ENCODE measurements at regions not wholly inside any gene's neighbourhood (a gene's known extent, or its start where the extent isn't known, plus 50 kb on each side); places are given as distances from the start of the nearest gene placed in this dataset.

- intact Hi-C loops (cut with DNase I): loop anchor here (10.0 kb wide), 1 partner anchor 284 kb away; no protein-coding TSS in a partner anchor
- no peak for DNase-seq (ENCODE audit: low spot score)
Observed at GRCh38 chr4:85368932-85369331, 106.0 kb upstream of the ARHGAP24 start.

- intact Hi-C loops (cut with DNase I): loop anchor here (2.0 to 10.0 kb wide), 3 partner anchors 223 to 377 kb away; no protein-coding TSS in a partner anchor
- no peak for DNase-seq (ENCODE audit: low spot score)
Observed at GRCh38 chr4:85369703-85370380, 105.1 kb upstream of the ARHGAP24 start.

GRCh38 chr4:85370400-85371032 is 104.4 kb upstream of the ARHGAP24 start:
- DNase-seq (ENCODE audit: low spot score): no peak
- intact Hi-C loops (cut with DNase I): loop anchor here (2.0 to 5.0 kb wide), 2 partner anchors 224 to 377 kb away; no protein-coding TSS in a partner anchor

GRCh38 chr4:85372966-85373365 is 102.0 kb upstream of the ARHGAP24 start:
- intact Hi-C loops (cut with DNase I): loop anchor here (5.0 kb wide), 1 partner anchor 374 kb away; no protein-coding TSS in a partner anchor
- DNase-seq (ENCODE audit: low spot score): no peak

GRCh38 chr4:85376285-85376684 is 98.7 kb upstream of the ARHGAP24 start:
- intact Hi-C loops (cut with DNase I): no loop called here
- no peak for DNase-seq (ENCODE audit: low spot score)

- intact Hi-C loops (cut with DNase I): no loop called here
Observed at GRCh38 chr4:85381968-85382367, 93.0 kb upstream of the ARHGAP24 start.

GRCh38 chr4:85391071-85391470 is 83.9 kb upstream of the ARHGAP24 start:
- intact Hi-C loops (cut with DNase I): loop anchor here (10.0 kb wide), 1 partner anchor 264 kb away; no protein-coding TSS in a partner anchor
- DNase-seq (ENCODE audit: low spot score): no peak

More at GRCh38 chr4:85381968-85382367, 93.0 kb upstream of the ARHGAP24 start:
- no peak for DNase-seq (ENCODE audit: low spot score)

- intact Hi-C loops (cut with DNase I): loop anchor here (10.0 kb wide), 1 partner anchor 263 kb away; no protein-coding TSS in a partner anchor
- no peak for DNase-seq (ENCODE audit: low spot score)
Observed at GRCh38 chr4:85391589-85392410, 83.2 kb upstream of the ARHGAP24 start.

- DNase-seq (ENCODE audit: low spot score): no peak
- intact Hi-C loops (cut with DNase I): loop anchor here (10.0 kb wide), 1 partner anchor 262 kb away; no protein-coding TSS in a partner anchor
Observed at GRCh38 chr4:85393201-85393600, 81.7 kb upstream of the ARHGAP24 start.

GRCh38 chr4:85398276-85398675 is 76.7 kb upstream of the ARHGAP24 start:
- intact Hi-C loops (cut with DNase I): loop anchor here (5.0 to 10.0 kb wide), 2 partner anchors 79 to 257 kb away; partner anchors contain the start of gene ARHGAP24
- no peak for DNase-seq (ENCODE audit: low spot score)

GRCh38 chr4:85399270-85399669 is 75.7 kb upstream of the ARHGAP24 start:
- no peak for DNase-seq (ENCODE audit: low spot score)
- intact Hi-C loops (cut with DNase I): loop anchor here (5.0 to 10.0 kb wide), 2 partner anchors 78 to 256 kb away; partner anchors contain the start of gene ARHGAP24

- intact Hi-C loops (cut with DNase I): no loop called here
- DNase-seq (ENCODE audit: low spot score): no peak
Observed at GRCh38 chr4:85402371-85402770, 72.6 kb upstream of the ARHGAP24 start.

GRCh38 chr4:85406185-85406584 is 68.8 kb upstream of the ARHGAP24 start:
- intact Hi-C loops (cut with DNase I): no loop called here

GRCh38 chr4:85407546-85407945 is 67.4 kb upstream of the ARHGAP24 start:
- intact Hi-C loops (cut with DNase I): no loop called here
- no peak for DNase-seq (ENCODE audit: low spot score)

More at GRCh38 chr4:85406185-85406584, 68.8 kb upstream of the ARHGAP24 start:
- DNase-seq (ENCODE audit: low spot score): no peak

- no peak for DNase-seq (ENCODE audit: low spot score)
- intact Hi-C loops (cut with DNase I): no loop called here
Observed at GRCh38 chr4:85408301-85408700, 66.6 kb upstream of the ARHGAP24 start.

GRCh38 chr4:85409251-85409650 is 65.7 kb upstream of the ARHGAP24 start:
- intact Hi-C loops (cut with DNase I): no loop called here
- DNase-seq (ENCODE audit: low spot score): no peak

GRCh38 chr4:85411386-85411785 is 63.6 kb upstream of the ARHGAP24 start:
- intact Hi-C loops (cut with DNase I): no loop called here
- DNase-seq (ENCODE audit: low spot score): no peak

- intact Hi-C loops (cut with DNase I): no loop called here
- DNase-seq (ENCODE audit: low spot score): no peak
Observed at GRCh38 chr4:85414972-85415371, 60.0 kb upstream of the ARHGAP24 start.

- no peak for DNase-seq (ENCODE audit: low spot score)
Observed at GRCh38 chr4:85416094-85416493, 58.9 kb upstream of the ARHGAP24 start.

GRCh38 chr4:85419103-85419502 is 55.8 kb upstream of the ARHGAP24 start:
- no peak for DNase-seq (ENCODE audit: low spot score)
- intact Hi-C loops (cut with DNase I): no loop called here

More at GRCh38 chr4:85416094-85416493, 58.9 kb upstream of the ARHGAP24 start:
- intact Hi-C loops (cut with DNase I): no loop called here

Data from cardiac septum (tissue), 1 donor.